RPMI7951 (cell line): ENCODE measurements at regions not wholly inside any gene's neighbourhood (a gene's known extent, or its start where the extent isn't known, plus 50 kb on each side); places are given as distances from the start of the nearest gene placed in this dataset.
"Not testable (repeated sequence)": the region's sequence is repeated elsewhere in the genome, so short reads cannot be mapped to it uniquely, and the experiment has no call there.

Experiments
- DNase-seq: peaks from one replicate; pipeline ENCODE4 v3.0.0-alpha.2; 2012; ENCODE audit warnings: low read depth

DNA sequence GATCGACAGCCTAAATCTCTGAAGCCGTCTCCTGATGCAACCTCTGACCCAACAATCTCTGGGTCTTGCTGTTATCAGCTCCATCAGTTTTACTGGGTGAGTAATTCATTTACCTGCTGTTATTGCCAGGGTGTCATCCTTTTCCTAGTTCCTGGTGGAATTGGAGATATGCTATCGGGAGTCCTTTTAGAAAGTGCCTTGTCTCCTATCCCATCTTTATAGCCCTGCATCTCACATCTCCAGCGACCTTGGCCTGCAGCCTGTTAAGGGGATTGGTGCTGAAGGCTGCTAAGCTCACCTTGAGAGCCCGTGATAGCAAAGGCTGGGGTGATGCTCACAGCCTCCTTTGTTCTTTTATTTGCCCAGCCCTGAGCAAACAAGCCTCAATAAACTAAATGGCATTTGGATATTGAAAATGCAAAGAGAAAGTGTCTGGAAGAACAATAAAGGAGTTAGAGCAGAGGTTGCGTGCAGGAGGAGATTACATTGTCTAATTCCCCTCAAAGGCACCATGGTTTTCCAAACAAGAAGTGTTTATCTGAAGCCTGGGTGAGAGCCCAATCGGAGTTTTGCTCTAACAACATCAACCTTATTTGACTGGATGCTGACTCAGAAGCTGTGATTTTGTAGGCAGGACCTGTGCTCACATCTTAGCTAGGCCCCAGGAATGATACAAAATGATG lies 101.8 kb downstream of the RPLP1 start:
- DNase-seq: no peak

GRCh38 chr15:69555080-69555479 lies 102.5 kb downstream of the RPLP1 start:
- DNase-seq: no peak

DNA sequence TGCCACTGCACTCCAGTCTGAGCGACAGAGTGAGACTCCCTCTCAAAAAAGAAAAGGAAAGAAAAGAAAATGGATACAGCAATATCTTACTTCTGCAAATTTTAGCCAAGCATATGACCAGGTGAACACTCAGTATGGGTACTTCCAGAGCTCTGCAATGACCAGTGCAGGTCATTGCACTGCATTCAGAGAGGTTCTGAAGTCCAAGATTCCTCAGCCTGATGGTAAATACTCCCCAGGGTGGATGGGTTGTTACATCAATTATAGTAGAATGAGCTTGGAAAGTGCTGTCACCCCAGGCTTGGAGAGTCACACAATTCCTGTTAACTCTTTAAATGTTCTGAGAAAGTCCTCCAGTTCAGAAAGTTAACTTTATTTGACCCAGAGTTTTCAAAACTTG lies 103.7 kb downstream of the RPLP1 start:
- no peak for DNase-seq

- DNase-seq: peak; percentile 97
These were observed 104.5 kb downstream of the RPLP1 start for GRCh38 chr15:69557020-69557706.

DNA sequence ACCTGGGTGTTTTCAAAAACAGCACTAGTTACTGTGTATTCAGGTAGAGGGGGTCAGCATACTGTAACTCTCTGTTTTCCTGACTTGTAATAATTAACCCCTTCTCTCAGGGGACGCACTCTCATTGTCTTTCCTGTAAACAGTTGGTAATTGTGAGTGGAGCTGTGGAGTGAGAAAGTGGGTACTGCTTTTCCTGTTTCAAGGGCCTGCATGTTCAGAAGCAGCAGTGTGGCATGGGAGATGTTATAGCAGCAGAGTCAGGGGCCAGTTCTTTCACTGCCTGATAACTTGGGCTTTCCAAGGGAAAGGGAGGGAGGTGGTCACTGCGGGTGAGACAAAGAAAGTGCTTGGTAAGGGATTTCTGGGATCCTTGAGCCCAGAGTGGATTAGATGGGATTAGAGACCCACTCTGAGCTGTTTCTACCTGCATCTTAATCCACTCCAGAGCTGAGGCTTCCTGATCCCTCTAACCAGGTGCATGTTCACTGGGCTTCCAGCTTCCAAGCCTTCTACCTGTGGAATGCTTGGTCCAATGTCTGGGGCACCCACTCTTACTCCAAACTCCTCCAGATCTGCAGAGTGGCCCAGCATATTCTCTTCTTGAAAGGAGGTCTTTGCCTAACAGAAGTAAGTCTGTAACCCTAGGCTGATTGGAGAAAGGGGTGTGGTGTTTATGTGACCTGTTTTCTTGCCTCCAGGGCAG lies 105.2 kb downstream of the RPLP1 start:
- DNase-seq: no peak

- DNase-seq: peak; percentile 65
These were observed 107.0 kb downstream of the RPLP1 start for GRCh38 chr15:69559440-69560190.

DNA sequence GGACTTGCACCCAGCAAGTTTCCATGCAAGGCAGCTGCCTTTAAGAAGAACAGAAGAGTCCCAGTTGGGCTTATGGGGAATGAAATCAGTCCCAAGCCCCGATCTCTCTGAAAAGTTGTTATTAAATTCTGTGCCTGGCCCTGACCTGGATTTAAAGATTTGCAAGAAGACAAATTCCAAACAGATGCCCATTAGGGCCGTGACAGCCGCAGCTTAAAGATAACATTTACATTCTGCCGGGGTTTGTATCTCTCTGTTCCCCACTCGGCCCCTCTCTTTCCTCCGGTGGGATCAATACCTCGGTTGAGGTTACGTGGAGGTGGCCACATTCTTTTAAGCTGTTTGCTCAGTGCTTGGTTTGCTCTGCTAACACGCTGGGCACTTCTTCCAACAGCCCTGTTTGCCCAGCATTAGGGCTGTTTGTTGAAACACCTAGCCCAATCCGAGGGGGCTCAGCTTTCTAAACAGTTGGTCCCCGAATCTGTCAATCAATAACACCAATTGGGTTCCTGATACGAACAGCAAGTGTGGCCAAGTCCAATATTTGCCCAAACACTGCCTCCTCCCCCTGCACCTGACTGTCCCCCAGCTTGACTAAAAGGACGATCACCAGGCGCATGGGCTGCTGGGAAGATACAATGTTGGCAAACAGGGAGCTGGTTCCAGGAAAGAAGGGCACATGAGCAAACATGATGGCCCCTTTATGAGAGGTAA lies 108.6 kb downstream of the RPLP1 start:
- no peak for DNase-seq

GRCh38 chr15:69562116-69562515 lies 109.5 kb downstream of the RPLP1 start:
- no peak for DNase-seq

DNA sequence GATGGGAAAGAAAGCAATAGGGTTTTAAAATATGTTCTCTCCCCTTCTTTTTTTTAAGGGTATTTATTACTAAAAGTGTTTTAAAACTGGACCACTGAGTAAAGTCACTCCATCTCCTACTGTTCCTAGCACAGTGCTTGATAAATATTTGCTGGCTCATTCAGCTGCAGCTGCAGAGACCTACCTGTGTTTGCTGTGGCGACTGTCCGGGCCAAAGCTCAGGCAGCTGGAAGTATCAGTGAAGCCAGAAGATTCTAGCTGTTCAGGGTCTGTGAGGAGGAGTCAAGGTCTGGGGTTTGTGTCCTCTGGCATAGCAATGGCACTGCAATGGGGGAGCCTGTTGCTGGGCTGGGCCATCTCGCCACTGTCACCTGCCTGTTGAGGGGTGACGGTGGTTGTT lies 109.9 kb downstream of the RPLP1 start:
- DNase-seq: no peak

GRCh38 chr15:69565066-69565655 lies 112.5 kb downstream of the RPLP1 start:
- no peak for DNase-seq

DNA sequence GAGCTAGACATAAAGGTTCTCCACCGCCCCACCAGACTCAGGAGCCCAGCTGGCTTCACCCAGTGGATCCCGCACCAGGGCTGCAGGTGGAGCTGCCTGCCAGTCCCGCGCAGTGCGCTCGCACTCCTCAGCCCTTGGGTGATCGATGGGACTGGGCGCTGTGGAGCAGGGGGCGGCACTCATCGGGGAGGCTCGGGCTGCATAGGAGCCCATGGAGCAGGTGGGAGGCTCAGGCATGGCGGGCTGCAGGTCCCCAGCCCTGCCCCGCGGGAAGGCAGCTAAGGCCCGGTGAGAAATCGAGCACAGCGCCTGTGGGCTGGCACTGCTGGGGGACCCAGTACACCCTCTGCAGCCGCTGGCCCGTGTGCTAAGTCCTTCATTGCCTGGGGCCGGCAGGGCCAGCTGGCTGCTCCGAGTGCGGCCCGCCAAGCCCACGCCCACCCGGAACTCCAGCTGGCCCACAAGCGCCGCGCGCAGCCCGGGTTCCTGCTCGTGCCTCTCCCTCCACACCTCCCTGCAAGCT lies 114.7 kb downstream of the RPLP1 start:
- DNase-seq: not testable (repeated sequence)

GRCh38 chr15:69568173-69569009 lies 115.8 kb downstream of the RPLP1 start:
- DNase-seq: peak; percentile 60

GRCh38 chr15:69570454-69570853 lies 117.8 kb downstream of the RPLP1 start:
- DNase-seq: no peak

- no peak for DNase-seq
These were observed 118.4 kb downstream of the RPLP1 start for GRCh38 chr15:69570997-69571396.

GRCh38 chr15:69573278-69573677 lies 120.7 kb downstream of the RPLP1 start:
- DNase-seq: not testable (repeated sequence)

- peak; percentile 49 for DNase-seq
These were observed 121.3 kb downstream of the RPLP1 start for GRCh38 chr15:69573815-69574475.

DNA sequence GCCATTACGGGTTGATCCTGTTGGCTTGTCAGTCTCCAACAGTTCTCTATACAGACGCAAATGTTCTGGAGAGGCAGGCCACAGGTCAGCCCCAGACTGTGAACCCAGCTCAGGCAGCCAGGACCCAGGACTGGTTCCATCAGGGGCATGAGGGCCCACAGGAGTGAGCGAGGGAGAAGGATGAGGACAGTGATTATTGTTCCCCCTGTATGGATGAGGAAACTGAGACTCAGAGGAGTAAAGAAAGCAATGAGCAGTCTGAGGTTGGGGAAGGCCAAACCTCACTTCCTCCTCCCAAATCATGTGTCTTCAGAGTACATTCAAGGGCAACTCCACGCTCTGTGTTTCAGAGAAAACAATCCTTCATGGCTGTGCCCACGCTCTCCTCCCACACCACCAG lies 121.9 kb downstream of the RPLP1 start:
- DNase-seq: no peak

- DNase-seq: no peak
These were observed 122.8 kb downstream of the RPLP1 start for GRCh38 chr15:69575387-69575786.

DNA sequence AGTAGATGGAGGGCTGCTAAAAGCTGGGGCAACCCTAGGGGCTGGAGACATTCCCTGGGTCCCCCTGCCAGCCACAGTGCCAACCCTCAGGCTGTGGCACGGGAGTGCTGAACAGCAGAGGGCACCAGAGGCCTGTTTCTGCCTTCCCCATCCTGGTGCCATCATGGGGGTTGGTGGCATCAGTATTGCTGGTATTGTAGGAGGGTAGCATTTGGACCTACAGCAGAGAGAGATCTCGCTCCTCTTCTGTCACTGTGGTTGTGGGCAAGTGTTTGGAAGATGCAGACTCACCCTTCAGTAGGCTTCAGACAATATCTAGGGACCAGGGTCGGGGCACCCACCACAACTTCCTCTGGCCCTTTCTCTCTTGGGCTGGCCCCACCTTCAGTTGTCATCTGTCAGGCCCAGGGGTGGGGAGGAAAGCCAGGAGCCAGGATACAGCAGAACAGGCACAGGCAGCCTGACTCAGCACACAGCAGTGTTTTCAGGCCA lies 123.5 kb downstream of the RPLP1 start:
- DNase-seq: peak; percentile 74
